ENCODE measurements at regions not wholly inside any gene's neighbourhood (a gene's known extent, or its start where the extent isn't known, plus 50 kb on each side); places are given as distances from the start of the nearest gene placed in this dataset.
"Not testable (repeated sequence)": the region's sequence is repeated elsewhere in the genome, so short reads cannot be mapped to it uniquely, and the experiment has no call there.

DNA sequence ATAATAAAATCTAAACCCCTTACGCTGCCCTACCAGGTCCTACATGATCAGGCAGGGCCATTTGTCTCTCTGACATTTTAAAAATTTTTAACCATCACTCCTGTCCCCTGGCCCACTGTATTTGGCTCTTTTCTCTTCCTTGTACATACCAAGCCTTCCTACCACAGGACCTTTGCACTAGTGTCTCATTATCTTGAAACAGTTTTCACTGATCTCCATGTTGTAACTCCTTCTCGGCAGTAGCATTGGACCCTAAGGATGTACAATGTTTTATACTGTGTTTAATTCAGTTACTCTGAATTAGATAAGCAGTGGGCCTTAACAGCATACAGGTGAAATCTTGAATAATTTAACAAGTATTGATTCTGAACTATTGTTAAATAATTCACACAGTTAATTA is 330.7 kb downstream of the UTRN start:
- no peak for DNase-seq (ENCODE audit: low read depth)

GRCh38 chr6:144617191-144617590 is 332.1 kb downstream of the UTRN start:
- DNase-seq (ENCODE audit: low read depth), result no peak

DNA sequence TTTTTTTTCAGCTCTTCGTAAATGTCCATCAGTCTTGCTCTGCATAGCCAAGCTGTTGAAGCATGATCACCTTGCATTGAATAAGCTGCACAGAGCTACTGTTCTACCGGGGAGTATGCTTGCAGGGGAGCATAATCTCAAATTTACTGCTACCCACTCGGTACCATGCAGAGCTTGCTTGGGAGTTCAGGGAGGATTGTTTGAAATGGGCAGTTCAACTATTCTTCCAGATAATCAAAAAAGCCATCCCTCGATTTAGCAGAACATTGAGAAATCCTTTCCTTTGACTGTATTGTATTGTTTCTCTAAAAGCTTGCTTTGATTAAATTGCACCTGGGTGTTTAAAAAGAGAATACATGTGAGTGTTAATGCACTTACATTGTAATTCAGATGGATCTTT is 332.6 kb downstream of the UTRN start:
- DNase-seq (ENCODE audit: low read depth), result no peak

- DNase-seq (ENCODE audit: low read depth), result no peak
Observed at GRCh38 chr6:144619966-144620365, 334.8 kb downstream of the UTRN start.

DNA sequence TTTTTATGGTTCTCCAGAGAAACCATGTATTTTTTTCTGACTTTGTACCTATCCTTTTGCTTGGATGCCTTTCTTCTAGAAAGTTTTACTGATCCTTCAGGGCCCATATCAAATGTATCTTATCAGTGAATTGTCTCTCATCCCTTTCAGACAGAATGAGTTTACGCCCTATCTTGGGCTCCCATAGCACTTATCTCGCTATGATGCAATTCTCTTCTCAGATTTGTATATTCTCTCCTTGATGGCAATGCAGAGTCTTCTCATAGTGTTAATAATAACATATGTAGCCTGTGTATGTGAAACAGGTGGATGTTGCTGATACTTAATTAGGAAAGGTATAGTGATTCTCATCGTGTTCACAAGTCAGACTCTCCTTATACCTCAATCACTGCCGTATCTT is 336.2 kb downstream of the UTRN start:
- DNase-seq (ENCODE audit: low read depth), result no peak

GRCh38 chr6:144624246-144624645 is 339.1 kb downstream of the UTRN start:
- no peak for DNase-seq (ENCODE audit: low read depth)

- DNase-seq (ENCODE audit: low read depth), result no peak
Observed at GRCh38 chr6:144624716-144625115, 339.6 kb downstream of the UTRN start.

GRCh38 chr6:144630857-144631256 is 345.7 kb downstream of the UTRN start:
- DNase-seq (ENCODE audit: low read depth), result no peak

- DNase-seq (ENCODE audit: low read depth), result no peak
Observed at GRCh38 chr6:144632266-144632665, 347.1 kb downstream of the UTRN start.

GRCh38 chr6:144633886-144634285 is 348.8 kb downstream of the UTRN start:
- no peak for DNase-seq (ENCODE audit: low read depth)

DNA sequence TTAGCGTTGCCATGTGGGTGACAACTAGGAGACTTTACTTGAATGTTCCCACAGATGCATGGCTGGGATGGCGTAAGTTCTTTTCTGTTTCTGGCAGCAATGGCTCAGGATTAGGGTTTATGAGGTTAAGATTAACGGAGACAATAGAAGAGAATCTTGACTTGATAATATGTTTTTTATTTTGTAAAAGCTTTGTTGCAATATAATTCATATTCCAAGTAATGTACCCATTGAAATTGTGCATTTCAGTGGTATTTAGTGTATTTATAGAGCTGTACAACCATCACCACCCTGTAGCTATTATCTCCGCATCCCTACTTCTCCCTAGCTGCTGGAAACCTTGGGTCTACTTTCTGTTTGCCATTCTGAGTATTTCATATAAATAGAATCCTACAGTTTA is 349.2 kb downstream of the UTRN start:
- no peak for DNase-seq (ENCODE audit: low read depth)

DNA sequence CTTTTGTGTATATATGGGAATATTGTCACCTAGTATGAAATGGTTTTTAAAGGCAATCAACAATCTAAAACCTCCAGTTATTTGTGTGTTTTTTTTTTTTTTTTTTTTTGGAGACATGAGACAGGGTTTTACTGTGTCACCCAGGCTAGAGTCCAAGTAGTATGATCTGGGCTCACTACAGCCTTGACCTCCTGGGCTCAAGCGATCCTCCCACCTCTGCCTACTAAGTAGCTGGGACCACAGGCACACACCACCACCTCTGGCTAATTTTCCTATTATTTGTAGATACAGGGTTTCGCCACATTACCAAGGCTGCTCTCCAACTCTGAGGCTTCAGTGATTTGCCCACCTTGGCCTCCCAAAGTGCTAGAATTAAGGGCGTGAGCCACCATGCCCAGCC is 349.9 kb downstream of the UTRN start:
- DNase-seq (ENCODE audit: low read depth), result no peak

GRCh38 chr6:144636025-144636424 is 350.9 kb downstream of the UTRN start:
- not testable (repeated sequence) for DNase-seq (ENCODE audit: low read depth)

DNA sequence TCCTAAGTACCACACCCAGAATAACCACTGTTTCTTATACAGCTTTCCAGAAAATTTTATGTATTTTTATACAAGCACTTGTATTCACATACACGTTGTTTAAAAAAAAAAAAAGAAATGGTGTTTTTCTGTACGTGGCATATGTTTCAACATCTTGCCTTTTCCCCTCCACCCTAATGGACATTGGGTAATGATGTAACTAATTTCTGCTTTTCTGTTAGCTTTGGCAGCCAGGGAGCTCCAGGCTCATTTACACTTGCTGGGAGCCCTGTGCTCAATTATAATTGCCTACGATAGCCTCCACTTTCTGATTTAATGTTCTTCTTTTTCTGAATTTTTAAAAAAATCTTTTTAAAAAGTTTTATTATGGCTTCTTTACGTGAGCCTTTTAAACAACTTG is 352.4 kb downstream of the UTRN start:
- DNase-seq (ENCODE audit: low read depth), result no peak

GRCh38 chr6:144639654-144640053 is 354.5 kb downstream of the UTRN start:
- DNase-seq (ENCODE audit: low read depth), result no peak

DNA sequence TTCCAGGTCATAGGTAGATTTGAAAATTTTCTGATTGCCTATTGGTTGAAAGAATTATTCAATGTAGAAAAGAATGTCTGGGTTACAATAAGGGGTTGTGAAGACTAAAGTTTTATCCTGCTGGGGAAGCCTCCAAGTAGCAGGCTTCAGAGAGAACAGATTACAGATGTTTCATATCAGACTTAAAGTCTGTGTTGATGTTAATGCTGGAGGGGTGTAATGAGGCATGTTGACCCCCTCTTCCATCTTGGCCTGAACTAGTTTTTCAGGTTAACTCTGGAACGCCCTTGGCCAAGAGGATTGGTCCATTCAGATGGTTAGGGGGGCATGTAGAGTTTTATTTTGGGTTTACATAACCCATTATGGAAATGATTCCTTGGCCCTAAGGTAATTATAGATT is 356.2 kb downstream of the UTRN start:
- DNase-seq (ENCODE audit: low read depth), result no peak

DNA sequence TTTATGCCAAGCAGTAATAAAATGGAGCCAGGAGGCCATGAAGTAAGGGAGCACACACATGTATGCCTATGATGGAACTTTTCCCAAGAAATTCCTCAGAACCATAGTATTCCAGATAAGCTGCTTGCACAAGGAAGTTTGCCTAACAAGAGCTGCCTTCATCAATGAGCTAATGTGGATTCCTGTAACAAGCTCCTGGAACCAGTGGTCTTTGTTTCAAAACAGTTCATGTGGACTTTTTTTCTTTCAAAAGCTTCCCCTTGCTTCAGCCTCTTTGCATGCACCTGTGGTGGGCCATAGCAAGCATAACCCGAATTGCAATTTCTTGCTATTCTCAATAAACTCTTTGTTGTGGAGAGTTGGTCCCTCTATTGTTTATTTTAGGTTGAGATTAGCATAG is 359.6 kb downstream of the UTRN start:
- no peak for DNase-seq (ENCODE audit: low read depth)

- DNase-seq (ENCODE audit: low read depth), result no peak
Observed at GRCh38 chr6:144646093-144647056, 361.2 kb downstream of the UTRN start.

DNA sequence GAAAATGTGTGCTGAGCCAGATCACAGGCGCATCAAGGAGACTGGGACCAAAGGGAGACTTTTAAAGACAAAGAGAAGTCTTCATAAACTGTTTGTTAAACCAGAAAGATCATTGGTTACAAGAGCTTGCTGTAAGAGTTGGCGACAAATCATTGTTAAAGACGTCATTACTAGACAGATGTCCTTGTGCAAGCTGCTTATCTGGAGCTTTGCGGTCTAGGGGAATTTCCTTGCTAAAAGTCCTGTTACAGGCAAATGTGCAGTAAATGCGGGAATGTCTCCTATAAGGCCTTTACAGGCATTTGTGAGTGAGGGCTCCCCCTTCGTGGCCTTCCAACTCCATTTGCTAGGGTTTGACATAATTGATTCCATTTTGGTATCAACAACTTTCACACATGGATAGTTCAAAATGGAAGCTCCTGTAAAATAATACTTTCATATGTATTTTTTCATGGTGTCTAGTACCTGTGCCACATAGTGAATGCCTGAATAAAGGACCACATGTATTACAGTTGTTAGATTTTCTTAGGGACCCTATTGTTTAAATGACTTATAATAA is 362.4 kb downstream of the UTRN start:
- DNase-seq (ENCODE audit: low read depth), result no peak

- DNase-seq (ENCODE audit: low read depth), result no peak
Observed at GRCh38 chr6:144647971-144648651, 363.0 kb downstream of the UTRN start.

GRCh38 chr6:144649085-144649484 is 363.9 kb downstream of the UTRN start:
- no peak for DNase-seq (ENCODE audit: low read depth)

DNA sequence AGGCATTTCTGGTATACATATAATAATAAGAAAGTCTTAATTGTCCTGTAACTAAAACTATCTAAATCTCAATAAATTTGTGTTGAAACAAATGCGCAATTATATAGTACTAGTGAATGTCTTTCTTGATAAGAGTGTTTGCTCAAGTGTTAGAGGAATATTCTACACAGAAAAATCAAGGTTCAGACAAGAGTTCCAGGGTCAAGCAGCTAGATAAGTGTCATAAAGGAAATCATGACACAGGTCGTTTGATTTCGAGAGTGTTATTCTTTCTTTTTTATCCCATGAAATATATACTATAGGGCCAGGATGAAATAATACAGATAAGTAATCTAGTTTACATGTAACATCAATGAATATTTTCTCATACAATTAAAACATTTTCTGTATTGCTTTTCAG is 366.1 kb downstream of the UTRN start:
- no peak for DNase-seq (ENCODE audit: low read depth)

DNA sequence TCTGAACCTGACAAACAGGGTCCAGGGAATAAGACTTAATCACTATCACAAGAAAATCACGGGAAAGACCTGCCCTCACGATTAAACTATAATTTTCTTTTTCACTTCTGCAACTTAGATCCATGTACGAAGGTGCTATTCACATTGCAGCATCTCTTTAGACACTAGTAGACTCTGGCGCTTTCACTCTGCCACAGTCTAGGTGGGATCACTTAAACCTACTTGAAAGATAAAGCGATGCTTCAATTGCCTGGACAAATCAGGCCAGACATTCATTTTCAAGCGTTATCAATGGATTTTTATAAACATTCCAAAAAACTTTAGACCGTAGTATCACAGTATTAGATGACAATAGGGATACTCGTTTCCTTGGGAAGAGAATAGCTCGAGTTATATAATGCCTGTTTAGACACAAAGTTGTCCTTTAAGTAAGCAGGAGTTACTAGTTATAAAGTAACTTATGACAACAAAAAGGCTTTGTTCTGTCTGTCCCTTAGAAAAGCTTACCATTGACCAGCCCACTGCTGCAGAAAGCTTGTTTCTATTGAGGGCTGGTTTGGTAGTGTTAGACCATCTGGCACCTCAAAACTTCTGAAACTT is 367.3 kb downstream of the UTRN start:
- no peak for DNase-seq (ENCODE audit: low read depth)

Data from stimulated activated CD8-positive, alpha-beta memory T cell treated with anti-CD3 and anti-CD28 coated beads, Interleukin-12 subunit alpha, Interleukin-12 subunit beta, amount 100 ng/mL, for 4 hours (primary cell).